Nucleus accumbens (tissue), 56 donors: ENCODE measurements at regions not wholly inside any gene's neighbourhood (a gene's known extent, or its start where the extent isn't known, plus 50 kb on each side); places are given as distances from the start of the nearest gene placed in this dataset.

Source experiments
- DNase-seq, 56 donors: peaks; one replicate each; lab custom pipeline; 2025; lab: John Stamatoyannopoulos, UW

GRCh38 chr3:59698091-59698490 is 648.3 kb upstream of the CFAP20DC start:
- no peak for DNase-seq

GRCh38 chr3:59696783-59697182 is 647.0 kb upstream of the CFAP20DC start:
- DNase-seq: no peak

GRCh38 chr3:59695860-59696259 is 646.0 kb upstream of the CFAP20DC start:
- DNase-seq: no peak

- no peak for DNase-seq
These were observed 642.3 kb upstream of the CFAP20DC start for GRCh38 chr3:59692117-59692516.

- no peak for DNase-seq
These were observed 641.1 kb upstream of the CFAP20DC start for GRCh38 chr3:59690886-59691285.

- no peak for DNase-seq
These were observed 638.8 kb upstream of the CFAP20DC start for GRCh38 chr3:59688636-59689035.

- no peak for DNase-seq
These were observed 635.6 kb upstream of the CFAP20DC start for GRCh38 chr3:59685432-59685831.

- no peak for DNase-seq
These were observed 634.9 kb upstream of the CFAP20DC start for GRCh38 chr3:59684766-59685165.

- DNase-seq: no peak
These were observed 631.1 kb upstream of the CFAP20DC start for GRCh38 chr3:59680919-59681318.

GRCh38 chr3:59677747-59678702 is 628.2 kb upstream of the CFAP20DC start:
- no peak for DNase-seq

GRCh38 chr3:59675495-59675894 is 625.7 kb upstream of the CFAP20DC start:
- no peak for DNase-seq

GRCh38 chr3:59663076-59663850 is 613.4 kb upstream of the CFAP20DC start:
- DNase-seq: no peak

GRCh38 chr3:59660852-59661625 is 611.2 kb upstream of the CFAP20DC start:
- DNase-seq: peak in 5 of 56 donors; percentile 5 to 16 (median 9)

- peak in 1 of 56 donors; percentile 2 for DNase-seq
These were observed 610.6 kb upstream of the CFAP20DC start for GRCh38 chr3:59660376-59660775.

GRCh38 chr3:59659755-59660154 is 609.9 kb upstream of the CFAP20DC start:
- no peak for DNase-seq

GRCh38 chr3:59658866-59659265 is 609.0 kb upstream of the CFAP20DC start:
- DNase-seq: no peak

GRCh38 chr3:59658274-59658673 is 608.4 kb upstream of the CFAP20DC start:
- no peak for DNase-seq

GRCh38 chr3:59655418-59656015 is 605.7 kb upstream of the CFAP20DC start:
- DNase-seq: no peak

- no peak for DNase-seq
These were observed 604.9 kb upstream of the CFAP20DC start for GRCh38 chr3:59654480-59655417.
